ENCODE measurements at regions not wholly inside any gene's neighbourhood (a gene's known extent, or its start where the extent isn't known, plus 50 kb on each side); places are given as distances from the start of the nearest gene placed in this dataset.

DNA sequence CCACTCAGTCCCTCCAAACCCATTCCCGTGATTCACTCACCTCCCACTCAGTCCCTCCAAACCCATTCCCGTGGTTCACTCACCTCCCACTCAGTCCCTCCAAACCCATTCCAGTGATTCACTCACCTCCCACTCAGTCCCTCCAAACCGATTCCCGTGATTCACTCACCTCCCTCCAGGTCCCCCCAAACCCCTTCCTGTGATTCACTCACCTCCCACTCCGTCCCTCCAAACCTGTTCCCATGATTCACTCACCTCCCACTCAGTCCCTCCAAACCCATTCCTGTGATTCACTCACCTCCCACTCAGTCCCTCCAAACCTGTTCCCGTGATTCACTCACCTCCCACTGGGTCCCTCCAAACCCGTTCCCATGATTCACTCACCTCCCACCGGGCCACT is 639.6 kb downstream of the BRD1 start:
- TF ChIP-seq, protein P1, sequence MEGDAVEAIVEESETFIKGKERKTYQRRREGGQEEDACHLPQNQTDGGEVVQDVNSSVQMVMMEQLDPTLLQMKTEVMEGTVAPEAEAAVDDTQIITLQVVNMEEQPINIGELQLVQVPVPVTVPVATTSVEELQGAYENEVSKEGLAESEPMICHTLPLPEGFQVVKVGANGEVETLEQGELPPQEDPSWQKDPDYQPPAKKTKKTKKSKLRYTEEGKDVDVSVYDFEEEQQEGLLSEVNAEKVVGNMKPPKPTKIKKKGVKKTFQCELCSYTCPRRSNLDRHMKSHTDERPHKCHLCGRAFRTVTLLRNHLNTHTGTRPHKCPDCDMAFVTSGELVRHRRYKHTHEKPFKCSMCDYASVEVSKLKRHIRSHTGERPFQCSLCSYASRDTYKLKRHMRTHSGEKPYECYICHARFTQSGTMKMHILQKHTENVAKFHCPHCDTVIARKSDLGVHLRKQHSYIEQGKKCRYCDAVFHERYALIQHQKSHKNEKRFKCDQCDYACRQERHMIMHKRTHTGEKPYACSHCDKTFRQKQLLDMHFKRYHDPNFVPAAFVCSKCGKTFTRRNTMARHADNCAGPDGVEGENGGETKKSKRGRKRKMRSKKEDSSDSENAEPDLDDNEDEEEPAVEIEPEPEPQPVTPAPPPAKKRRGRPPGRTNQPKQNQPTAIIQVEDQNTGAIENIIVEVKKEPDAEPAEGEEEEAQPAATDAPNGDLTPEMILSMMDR (IDR thresholded peaks at IDR 0.05; ENCODE audit: insufficient read depth, low read length), result no peak
- no peak for TF ChIP-seq GABPA (IDR thresholded peaks at IDR 0.05; ENCODE audit: low read depth)

Measured in HL-60 (cell line).